Natural killer cell (primary cell): ENCODE measurements at regions not wholly inside any gene's neighbourhood (a gene's known extent, or its start where the extent isn't known, plus 50 kb on each side); places are given as distances from the start of the nearest gene placed in this dataset.

Experiments used
- ATAC-seq, 3 donors: fragments of 150-1000 bp in 2 of 3; fragments of 200-7000 bp in 1 of 3; cut with Tn5 transposase; 1 replicate in 1 of 3; 2 replicates in 2 of 3; pipeline ENCODE4 v1.10.0; 2021; ENCODE audit warnings: mild to moderate bottlenecking in 2 of 3, moderate library complexity in 2 of 3
- DNase-seq, 2 donors: peaks; one replicate each; pipeline versions ENCODE4 v3.0.0 to v3.0.0-alpha.2; 2013 to 2021; ENCODE audit warnings: mixed read lengths in 1 of 2
- H3K27ac ChIP-seq: one replicate; pipeline ENCODE4 v1.5.1; 2013; ENCODE audit warnings: mild to moderate bottlenecking, low read length
- H3K27me3 ChIP-seq: one replicate; pipeline ENCODE4 v1.6.1; 2013; ENCODE audit warnings: low read length; ENCODE audit not compliant: control insufficient read depth, insufficient read depth
- H3K36me3 ChIP-seq: one replicate; pipeline ENCODE4 v1.6.1; 2013; ENCODE audit warnings: low read length; ENCODE audit not compliant: control insufficient read depth, insufficient read depth
- H3K4me1 ChIP-seq: one replicate; pipeline ENCODE4 v1.6.1; 2013; ENCODE audit warnings: low read length; ENCODE audit not compliant: control insufficient read depth, insufficient read depth
- H3K4me3 ChIP-seq: one replicate; pipeline ENCODE4 v1.5.1; 2013; ENCODE audit warnings: low read length
- H3K9me3 ChIP-seq: one replicate; pipeline ENCODE4 v1.6.1; 2013; ENCODE audit warnings: low read length; ENCODE audit not compliant: control insufficient read depth, insufficient read depth
- H3K27ac Mint-ChIP-seq, 2 donors: one replicate each; pipeline ENCODE4 v1.8.0; 2022; ENCODE audit warnings: mild to moderate bottlenecking in 2 of 2, mixed read lengths in 2 of 2, moderate library complexity in 1 of 2
- H3K27me3 Mint-ChIP-seq, 2 donors: one replicate each; pipeline ENCODE4 v1.8.0; 2022; ENCODE audit warnings: low read depth in 2 of 2, mixed read lengths in 2 of 2
- H3K36me3 Mint-ChIP-seq: one replicate; pipeline ENCODE4 v1.8.0; 2022; ENCODE audit warnings: mixed read lengths
- H3K4me1 Mint-ChIP-seq, 2 donors: one replicate each; pipeline ENCODE4 v1.8.0; 2022; ENCODE audit warnings: mixed read lengths in 2 of 2
- H3K4me3 Mint-ChIP-seq: one replicate; pipeline ENCODE4 v1.8.0; 2022; ENCODE audit warnings: mild to moderate bottlenecking, moderate library complexity, mixed read lengths
- H3K9me3 Mint-ChIP-seq, 2 donors: one replicate each; pipeline ENCODE4 v1.8.0; 2022; ENCODE audit warnings: mixed read lengths in 2 of 2
- WGBS: methylation state at CpG from one replicate; pipeline ENCODE4 v1.1.7; 2013; ENCODE audit warnings: missing lambda C conversion rate; ENCODE audit not compliant: insufficient coverage; 5-methylcytosine and 5-hydroxymethylcytosine counted together
- intact Hi-C: fragments of 100-400 bp; cut with micrococcal nuclease; formaldehyde crosslinking; loops from one replicate; pipeline ENCODE4 v1.14.2; 2022
- TF ChIP-seq, protein P1 (sequence below): fragments of 200-600 bp; IDR thresholded peaks from one replicate; pipeline ENCODE4 v1.8.0; 2022; ENCODE audit warnings: antibody characterized with exemption

DNA sequence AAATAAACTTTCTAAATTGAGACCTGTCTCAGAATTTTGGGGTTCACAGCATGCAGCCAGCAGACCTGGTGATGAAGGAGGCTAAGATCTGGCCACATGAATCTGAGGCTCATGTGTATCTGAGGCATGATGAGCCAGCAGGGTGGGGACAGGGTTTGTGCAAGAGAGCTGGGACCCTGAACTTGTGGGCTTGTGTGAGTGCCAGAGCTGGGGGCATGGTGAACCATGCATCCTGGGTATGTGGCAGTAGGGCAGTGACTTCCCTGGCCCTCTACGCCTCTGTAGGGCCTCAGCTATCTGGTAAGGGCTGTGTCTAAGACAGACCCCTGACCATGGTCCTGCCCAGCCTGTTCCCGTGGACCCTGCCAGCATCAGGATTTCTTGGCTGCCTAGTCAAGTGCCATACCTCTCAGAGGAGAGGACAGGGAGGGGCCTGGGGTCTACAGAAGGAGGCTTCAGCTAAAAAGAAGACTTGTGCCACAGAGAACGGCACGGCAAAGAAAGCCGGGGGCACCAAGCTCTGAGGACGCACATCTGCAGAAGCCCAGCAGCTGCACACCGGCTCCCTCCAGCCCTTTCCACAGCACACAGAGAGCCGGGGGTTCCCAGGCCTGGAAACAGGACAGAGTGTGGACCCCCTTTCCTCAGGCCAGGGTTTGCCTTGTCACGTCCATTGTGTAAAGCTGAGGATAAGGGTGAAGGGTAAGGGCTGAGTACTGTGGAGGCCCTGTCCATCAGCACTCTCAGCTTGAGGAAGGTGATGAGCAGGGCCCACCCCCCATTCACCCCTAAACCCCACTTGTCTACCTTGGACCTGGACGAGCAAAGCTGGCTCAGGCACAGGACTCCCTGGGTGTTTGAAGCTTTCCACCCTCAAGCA is 130.1 kb downstream of the MRPL36 start:
- Mint-ChIP-seq H3K9me3 (no peaks in the 10 kb centered on the region), H3K27me3 (peaks cover 60 to 69% of the 10 kb centered on the region in 2 donors), H3K4me1 (peaks cover 0 to 4% of the 10 kb centered on the region in 2 donors), H3K27ac (no peak overlapping the region), H3K36me3 (no peaks in the 10 kb centered on the region), H3K4me3 (no peak overlapping the region)
- Histone ChIP-seq H3K4me1 (peaks cover 8% of the 10 kb centered on the region), H3K27ac (no peak overlapping the region), H3K36me3 (no peaks in the 10 kb centered on the region), H3K4me3 (no peak overlapping the region), H3K27me3 (peaks cover 31% of the 10 kb centered on the region), H3K9me3 (no peaks in the 10 kb centered on the region)
- TF ChIP-seq, protein P1, sequence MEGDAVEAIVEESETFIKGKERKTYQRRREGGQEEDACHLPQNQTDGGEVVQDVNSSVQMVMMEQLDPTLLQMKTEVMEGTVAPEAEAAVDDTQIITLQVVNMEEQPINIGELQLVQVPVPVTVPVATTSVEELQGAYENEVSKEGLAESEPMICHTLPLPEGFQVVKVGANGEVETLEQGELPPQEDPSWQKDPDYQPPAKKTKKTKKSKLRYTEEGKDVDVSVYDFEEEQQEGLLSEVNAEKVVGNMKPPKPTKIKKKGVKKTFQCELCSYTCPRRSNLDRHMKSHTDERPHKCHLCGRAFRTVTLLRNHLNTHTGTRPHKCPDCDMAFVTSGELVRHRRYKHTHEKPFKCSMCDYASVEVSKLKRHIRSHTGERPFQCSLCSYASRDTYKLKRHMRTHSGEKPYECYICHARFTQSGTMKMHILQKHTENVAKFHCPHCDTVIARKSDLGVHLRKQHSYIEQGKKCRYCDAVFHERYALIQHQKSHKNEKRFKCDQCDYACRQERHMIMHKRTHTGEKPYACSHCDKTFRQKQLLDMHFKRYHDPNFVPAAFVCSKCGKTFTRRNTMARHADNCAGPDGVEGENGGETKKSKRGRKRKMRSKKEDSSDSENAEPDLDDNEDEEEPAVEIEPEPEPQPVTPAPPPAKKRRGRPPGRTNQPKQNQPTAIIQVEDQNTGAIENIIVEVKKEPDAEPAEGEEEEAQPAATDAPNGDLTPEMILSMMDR: no peak
- ATAC-seq (no peak), DNase-seq (no peak)
- 78% methylated on average over 10 of the region's 10 CpGs for WGBS
- intact Hi-C loops: no loop called here

DNA sequence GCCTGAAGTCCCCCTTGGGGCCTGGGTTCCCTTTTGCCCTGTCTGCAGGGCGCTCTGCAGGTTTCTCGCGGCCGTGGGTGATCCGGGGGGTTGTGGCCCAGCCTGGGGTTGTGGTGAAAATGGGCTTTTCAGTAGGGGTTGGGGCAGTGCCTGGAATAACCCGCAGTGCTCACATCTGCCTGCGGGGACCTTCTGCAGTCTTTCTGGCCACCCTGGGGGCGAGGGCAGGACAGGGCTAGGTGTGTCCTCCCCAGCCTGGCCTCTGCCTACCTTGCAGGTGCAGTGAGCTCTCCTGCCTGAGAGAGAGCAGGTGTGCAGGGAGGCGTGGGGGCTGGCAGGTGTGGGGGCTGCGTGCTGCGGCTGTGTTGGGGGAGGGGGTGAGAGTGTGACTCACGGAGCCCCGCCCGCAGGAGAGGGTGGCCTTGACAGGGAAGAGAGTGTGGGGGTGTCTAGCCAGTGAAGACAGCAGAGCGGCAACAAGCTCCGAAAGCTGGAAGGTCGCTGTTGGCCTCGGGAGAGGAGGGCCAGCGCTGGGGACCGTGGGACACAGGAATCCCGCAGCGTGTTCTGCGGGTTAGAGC is 131.4 kb downstream of the MRPL36 start:
- ATAC-seq: peak in 1 of 3 donors; percentile 49
- Histone ChIP-seq H3K27ac (no peak overlapping the region), H3K27me3 (peaks cover 29% of the 10 kb centered on the region), H3K9me3 (no peaks in the 10 kb centered on the region), H3K4me1 (peaks cover 8% of the 10 kb centered on the region), H3K36me3 (no peaks in the 10 kb centered on the region), H3K4me3 (no peak overlapping the region)
- Mint-ChIP-seq H3K27me3 (peaks cover 55 to 66% of the 10 kb centered on the region in 2 donors), H3K4me3 (no peak overlapping the region), H3K9me3 (no peaks in the 10 kb centered on the region), H3K27ac (no peak overlapping the region), H3K36me3 (no peaks in the 10 kb centered on the region), H3K4me1 (peaks cover 0 to 4% of the 10 kb centered on the region in 2 donors)
- DNase-seq: no peak
- TF ChIP-seq, protein P1: no peak
- 26% methylated on average over 23 of the region's 23 CpGs for WGBS
- intact Hi-C loops: no loop called here

DNA sequence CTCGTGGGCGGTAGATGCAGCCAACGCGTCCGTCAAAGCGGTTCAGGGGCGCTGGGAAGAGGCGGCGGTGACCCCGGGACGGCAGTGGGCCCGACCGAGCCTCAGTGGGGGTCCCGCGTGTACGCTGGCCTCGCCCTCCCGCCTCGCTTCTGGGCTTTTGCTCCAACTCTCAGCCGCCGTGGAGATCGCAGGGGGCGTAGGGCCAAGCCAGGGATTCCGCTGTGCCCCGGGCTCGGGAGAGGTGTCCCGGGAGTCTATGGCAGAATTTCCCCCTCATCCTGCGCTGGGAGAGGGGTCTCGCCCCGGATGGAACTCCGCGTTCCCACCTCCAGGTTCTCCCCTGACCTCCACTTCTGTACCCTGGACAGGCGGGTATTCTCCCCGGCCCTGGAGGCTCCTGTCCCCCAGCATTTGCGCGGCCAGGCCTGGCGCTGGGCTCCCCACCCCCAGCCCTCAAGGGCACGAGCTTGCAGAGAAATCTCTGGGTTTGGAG is 131.9 kb downstream of the MRPL36 start:
- Histone ChIP-seq H3K4me3 (no peak overlapping the region), H3K9me3 (no peaks in the 10 kb centered on the region), H3K27me3 (peaks cover 29% of the 10 kb centered on the region), H3K36me3 (no peaks in the 10 kb centered on the region), H3K4me1 (peaks cover 8% of the 10 kb centered on the region), H3K27ac (no peak overlapping the region)
- Mint-ChIP-seq H3K27ac (no peak overlapping the region), H3K9me3 (no peaks in the 10 kb centered on the region), H3K27me3 (peaks cover 55 to 60% of the 10 kb centered on the region in 2 donors), H3K4me3 (no peak overlapping the region), H3K36me3 (no peaks in the 10 kb centered on the region), H3K4me1 (peaks cover 0 to 4% of the 10 kb centered on the region in 2 donors)
- 6% methylated on average over 38 of the region's 38 CpGs for WGBS
- ATAC-seq (peak in 2 of 3 donors; percentile 9 to 14), DNase-seq (no peak)
- TF ChIP-seq, protein P1: no peak
- intact Hi-C loops: no loop called here
